ENCODE measurements at regions not wholly inside any gene's neighbourhood (a gene's known extent, or its start where the extent isn't known, plus 50 kb on each side); places are given as distances from the start of the nearest gene placed in this dataset.
"Not testable (repeated sequence)": the region's sequence is repeated elsewhere in the genome, so short reads cannot be mapped to it uniquely, and the experiment has no call there.

- DNase-seq (ENCODE audit: low read depth), result no peak
Measured at GRCh38 chr4:188663369-188663768, 524.1 kb downstream of the TRIML1 start.

GRCh38 chr4:188665491-188666457 is 526.5 kb downstream of the TRIML1 start:
- no peak for DNase-seq (ENCODE audit: low read depth)

- DNase-seq (ENCODE audit: low read depth), result not testable (repeated sequence)
Measured at GRCh38 chr4:188678691-188679090, 539.5 kb downstream of the TRIML1 start.

- DNase-seq (ENCODE audit: low read depth), result no peak
Measured at GRCh38 chr4:188680004-188680666, 540.9 kb downstream of the TRIML1 start.

- DNase-seq (ENCODE audit: low read depth), result no peak
Measured at GRCh38 chr4:188680667-188681063, 541.4 kb downstream of the TRIML1 start.

- DNase-seq (ENCODE audit: low read depth), result no peak
Measured at GRCh38 chr4:188682321-188682720, 543.1 kb downstream of the TRIML1 start.

GRCh38 chr4:188683571-188683970 is 544.3 kb downstream of the TRIML1 start:
- DNase-seq (ENCODE audit: low read depth), result no peak

- no peak for DNase-seq (ENCODE audit: low read depth)
Measured at GRCh38 chr4:188688956-188689355, 549.7 kb downstream of the TRIML1 start.

- DNase-seq (ENCODE audit: low read depth), result no peak
Measured at GRCh38 chr4:188691811-188692210, 552.6 kb downstream of the TRIML1 start.

GRCh38 chr4:188695261-188695660 is 556.0 kb downstream of the TRIML1 start:
- DNase-seq (ENCODE audit: low read depth), result no peak

- no peak for DNase-seq (ENCODE audit: low read depth)
Measured at GRCh38 chr4:188697243-188697642, 558.0 kb downstream of the TRIML1 start.

- no peak for DNase-seq (ENCODE audit: low read depth)
Measured at GRCh38 chr4:188701952-188702351, 562.7 kb downstream of the TRIML1 start.

GRCh38 chr4:188704288-188704687 is 565.0 kb downstream of the TRIML1 start:
- DNase-seq (ENCODE audit: low read depth), result no peak

GRCh38 chr4:188707036-188707435 is 567.8 kb downstream of the TRIML1 start:
- DNase-seq (ENCODE audit: low read depth), result no peak

GRCh38 chr4:188714501-188714900 is 575.3 kb downstream of the TRIML1 start:
- DNase-seq (ENCODE audit: low read depth), result no peak

- DNase-seq (ENCODE audit: low read depth), result no peak
Measured at GRCh38 chr4:188714907-188715306, 575.7 kb downstream of the TRIML1 start.

- no peak for DNase-seq (ENCODE audit: low read depth)
Measured at GRCh38 chr4:188717661-188718060, 578.4 kb downstream of the TRIML1 start.

GRCh38 chr4:188719794-188720193 is 580.6 kb downstream of the TRIML1 start:
- DNase-seq (ENCODE audit: low read depth), result no peak

- no peak for DNase-seq (ENCODE audit: low read depth)
Measured at GRCh38 chr4:188722911-188723310, 583.7 kb downstream of the TRIML1 start.

- DNase-seq (ENCODE audit: low read depth), result no peak
Measured at GRCh38 chr4:188727746-188728145, 588.5 kb downstream of the TRIML1 start.

GRCh38 chr4:188728359-188728758 is 589.1 kb downstream of the TRIML1 start:
- DNase-seq (ENCODE audit: low read depth), result no peak

GRCh38 chr4:188732131-188732530 is 592.9 kb downstream of the TRIML1 start:
- DNase-seq (ENCODE audit: low read depth), result no peak

GRCh38 chr4:188735082-188735481 is 595.8 kb downstream of the TRIML1 start:
- DNase-seq (ENCODE audit: low read depth), result no peak
